ENCODE measurements at regions not wholly inside any gene's neighbourhood (a gene's known extent, or its start where the extent isn't known, plus 50 kb on each side); places are given as distances from the start of the nearest gene placed in this dataset.
"Not testable (repeated sequence)": the region's sequence is repeated elsewhere in the genome, so short reads cannot be mapped to it uniquely, and the experiment has no call there.

DNA sequence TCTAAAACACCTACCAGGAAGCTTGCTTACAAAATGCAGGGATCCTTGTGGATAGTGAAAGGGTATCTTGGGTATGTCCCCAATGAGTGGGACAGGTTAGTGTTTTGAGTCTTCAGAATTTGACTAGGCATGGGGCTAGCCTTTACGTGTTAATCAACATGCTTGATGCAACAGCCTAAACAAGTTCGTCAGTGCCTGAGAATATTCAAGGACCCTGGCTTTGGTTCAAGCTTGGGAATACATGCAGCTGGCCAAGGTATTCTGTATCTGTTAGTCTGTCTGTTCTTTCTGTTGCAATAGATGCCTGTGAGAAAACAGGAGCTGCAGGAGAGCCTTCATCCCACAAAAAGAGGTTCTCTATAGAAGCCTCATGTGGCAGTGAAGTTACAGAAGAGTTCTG, 149.5 kb downstream of the CCNG2 start:
- no peak for DNase-seq

DNA sequence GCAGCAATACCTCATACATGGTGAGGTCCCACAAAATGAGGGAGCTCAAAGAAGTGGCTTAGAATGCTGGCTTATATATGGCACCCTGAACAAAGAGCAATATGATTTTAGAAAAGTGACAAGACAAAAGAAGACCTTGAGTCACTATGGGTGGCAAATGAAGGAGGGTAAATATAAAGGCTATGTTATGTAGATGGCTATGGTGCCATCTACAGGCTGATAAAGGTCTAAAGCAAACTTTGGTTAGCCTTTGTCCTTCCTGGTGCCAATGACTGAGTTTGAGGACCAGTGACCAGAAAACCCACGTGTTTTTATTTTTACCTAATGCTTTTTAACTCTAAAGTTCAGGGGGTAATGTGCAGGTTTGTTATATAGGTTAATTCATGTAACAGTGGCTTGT, 151.8 kb downstream of the CCNG2 start:
- no peak for DNase-seq

DNA sequence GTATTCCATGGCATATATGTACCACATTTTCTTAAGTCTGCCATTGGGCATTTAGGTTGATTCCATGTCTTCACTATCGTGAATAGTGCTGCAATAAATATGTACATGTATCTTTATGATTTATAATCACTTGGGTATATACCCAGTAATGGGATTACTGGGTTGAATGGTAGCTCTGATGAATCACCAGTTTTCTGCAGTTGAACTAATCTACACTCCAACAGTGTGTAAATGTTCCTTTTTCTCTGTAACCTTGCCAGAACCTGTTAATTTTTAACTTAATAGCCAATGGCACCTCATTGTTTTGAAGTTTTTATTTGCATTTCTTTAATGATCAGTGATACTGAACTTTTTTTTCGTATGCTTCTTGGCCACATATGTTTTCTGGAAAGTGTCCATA, 152.5 kb downstream of the CCNG2 start:
- DNase-seq, result no peak

DNA sequence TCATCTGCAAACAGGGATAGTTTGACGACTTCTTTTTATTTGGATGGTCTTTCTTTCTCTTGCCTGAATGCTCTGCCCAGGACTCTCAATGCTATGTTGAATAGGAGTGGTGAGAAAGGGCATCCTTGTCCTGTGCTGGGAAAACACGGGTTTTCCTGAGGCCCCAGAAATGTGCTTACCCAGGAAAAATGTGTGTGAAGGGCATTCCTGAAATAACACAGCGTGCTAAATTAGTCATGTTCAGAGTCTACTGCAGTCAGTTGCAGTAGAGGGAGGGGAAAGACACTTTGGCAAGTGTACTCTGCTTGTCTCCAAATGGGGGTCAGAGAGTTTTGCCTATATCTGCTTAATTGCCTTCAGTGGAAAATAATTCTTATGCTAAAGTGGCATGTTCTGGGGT, 153.9 kb downstream of the CCNG2 start:
- DNase-seq, result no peak

DNA sequence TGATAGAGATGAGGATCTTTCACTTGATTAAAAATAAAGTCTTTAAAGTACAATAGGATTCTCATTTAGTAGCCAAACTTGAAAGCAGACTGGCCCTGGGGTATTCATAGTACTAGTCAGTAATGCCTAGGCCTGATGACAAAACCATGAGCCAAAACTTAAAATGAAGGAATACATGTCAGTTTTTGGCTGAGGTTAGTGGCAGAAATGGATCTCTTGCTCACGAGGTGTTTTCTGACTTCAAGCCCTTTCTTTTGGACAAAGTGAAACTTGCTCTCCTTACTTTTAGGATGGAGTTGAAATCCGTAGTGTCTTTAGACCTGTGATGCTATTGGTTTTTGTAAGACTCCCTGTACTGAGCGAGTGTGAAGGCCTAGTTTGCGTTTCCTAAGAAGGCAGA, 157.7 kb downstream of the CCNG2 start:
- DNase-seq, result no peak

DNA sequence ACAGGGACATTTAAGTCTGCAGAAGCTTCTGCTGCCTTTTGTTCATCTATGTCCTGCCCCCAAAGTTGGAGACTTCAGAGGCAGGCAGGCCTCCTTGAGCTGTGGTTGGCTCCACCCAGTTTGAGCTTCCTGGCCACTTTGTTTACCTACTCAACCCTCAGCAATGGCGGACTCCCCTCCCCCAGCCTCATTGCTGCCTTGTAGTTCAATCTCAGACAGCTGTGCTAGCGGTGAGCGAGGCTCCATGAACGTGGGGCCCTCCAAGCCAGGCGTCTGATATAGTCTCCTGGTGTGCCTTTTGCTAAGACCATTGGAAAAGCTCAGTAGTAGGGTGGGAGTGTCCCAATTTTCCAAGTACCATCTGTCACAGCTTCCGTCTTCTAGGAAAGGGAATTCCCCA, 170.1 kb downstream of the CCNG2 start:
- no peak for DNase-seq

DNA sequence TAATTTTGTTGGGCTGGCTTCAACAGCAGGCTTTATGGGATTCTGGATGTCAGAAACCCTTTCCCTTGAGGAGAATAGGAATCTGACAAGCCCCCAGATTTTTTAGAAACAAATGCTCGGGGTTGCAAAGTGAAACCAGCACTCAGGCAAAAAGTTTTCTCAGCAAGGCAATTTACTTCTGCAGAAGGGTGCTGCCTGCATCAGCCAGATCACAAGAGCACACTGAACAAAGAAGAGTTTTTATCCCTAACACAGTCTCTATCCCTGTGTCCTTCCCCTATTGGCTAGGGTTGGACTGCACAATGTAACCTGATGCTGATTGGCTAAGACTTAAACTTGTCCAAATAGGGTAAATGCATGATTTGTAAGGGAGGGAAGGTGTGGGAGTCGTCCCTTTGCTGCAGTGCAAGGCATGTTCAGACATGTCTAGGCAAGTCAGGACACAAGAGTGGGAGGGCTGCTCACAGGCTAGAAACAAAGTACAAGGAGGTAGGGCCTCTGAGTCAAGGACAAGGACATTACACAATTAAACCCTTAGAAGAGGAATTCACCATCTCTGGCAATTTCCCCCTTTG, 175.8 kb downstream of the CCNG2 start:
- no peak for DNase-seq

DNA sequence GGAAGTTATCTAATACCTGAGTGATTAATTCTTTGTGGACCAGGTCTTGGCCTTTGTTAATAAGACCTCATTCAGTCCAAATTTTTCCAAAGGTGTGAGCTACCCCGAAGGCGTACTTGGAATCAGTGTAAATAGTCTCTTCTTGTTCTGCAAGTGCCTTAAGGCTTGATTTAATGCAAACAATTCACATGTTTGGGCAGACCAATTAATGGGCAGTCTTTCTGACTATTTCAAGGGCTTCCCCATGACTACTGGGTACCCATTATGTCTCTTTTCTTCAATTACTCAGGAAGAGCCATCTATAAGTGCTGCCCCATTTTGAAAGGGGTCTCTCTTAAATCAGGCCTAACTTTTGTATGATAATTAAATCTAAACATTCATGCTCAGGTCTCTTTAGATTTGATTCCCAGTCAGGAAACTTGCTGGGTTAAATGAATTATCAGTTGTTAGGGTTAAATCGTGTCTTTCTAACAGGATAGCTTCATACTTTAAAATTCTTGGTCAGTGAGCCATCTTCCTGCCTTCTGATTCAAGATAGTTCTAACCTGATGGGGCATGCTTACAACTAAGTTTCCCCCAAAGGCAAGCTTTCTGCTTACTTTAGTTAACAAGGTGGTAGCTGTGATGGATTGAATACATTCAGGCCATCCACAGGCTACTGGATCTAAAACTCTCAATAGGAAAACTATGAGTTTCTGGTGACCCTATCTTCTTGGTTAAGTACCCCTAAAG, 179.6 kb downstream of the CCNG2 start:
- no peak for DNase-seq

DNA sequence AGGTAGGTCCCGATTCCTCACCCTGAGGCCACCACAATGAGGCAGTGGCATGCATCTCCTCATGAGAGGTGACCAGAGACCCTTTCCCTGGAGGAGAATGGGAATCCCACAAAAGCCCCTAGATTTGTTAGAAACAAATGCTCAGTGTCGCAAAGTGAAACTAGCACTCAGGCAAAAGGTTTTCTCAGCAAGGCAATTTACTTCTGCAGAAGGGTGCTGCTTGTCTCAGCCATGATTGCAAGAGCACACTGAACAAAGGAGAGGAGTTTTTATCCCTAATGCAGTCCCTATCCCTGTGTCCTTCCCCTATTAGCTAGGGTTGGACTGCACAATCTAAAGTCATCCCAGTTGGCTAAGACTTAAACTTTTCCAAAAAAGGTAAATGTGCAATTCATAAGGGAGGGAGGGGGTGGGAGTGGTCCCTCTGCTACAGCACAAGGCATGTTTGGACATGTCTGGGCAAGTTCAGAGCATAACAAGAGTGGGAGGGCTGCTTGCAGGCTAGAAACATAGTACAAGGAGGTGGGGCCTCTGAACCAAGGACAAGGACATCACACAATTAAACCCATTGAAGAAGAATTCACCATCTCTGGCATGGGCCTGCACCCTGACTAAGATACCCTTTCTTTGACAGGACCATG, 185.3 kb downstream of the CCNG2 start:
- DNase-seq, result no peak

DNA sequence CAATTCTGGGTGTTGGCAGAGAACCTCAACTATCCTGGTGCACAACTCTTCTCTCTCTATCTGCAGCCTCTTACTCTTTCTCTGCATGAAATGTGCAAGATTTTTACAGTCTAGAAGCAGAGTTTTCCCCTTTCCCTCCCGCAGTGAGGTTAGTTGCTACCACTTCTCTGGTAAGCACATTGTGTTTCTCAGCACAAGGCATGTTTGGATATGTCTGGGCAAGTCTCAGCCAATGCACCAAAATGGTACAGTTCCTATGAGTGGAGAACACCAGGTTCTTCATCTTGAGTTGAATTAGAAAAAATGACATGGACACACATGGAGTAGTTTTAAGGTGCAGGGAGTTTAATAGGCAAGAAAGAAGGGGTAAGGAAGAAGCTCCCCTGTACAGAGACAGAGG, 187.0 kb downstream of the CCNG2 start:
- no peak for DNase-seq

DNA sequence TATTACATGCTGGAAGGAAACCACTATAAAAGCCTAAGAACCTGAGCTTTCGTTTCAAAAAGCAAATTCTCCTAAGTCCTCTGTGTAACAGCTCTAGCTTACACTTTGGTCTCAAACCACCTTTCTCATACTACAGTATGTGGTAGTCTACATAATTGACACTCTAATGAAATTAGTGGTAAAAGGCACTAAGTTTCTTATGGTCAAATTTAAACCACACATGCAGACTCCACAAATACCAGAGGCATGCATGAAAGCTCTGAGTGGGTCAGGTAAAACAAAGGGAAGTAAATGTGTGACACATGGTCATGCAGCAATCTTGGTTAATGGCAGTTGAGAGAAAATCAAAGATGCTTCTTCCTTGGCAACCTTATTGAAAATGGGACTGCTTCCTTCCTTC, 187.8 kb downstream of the CCNG2 start:
- no peak for DNase-seq

DNA sequence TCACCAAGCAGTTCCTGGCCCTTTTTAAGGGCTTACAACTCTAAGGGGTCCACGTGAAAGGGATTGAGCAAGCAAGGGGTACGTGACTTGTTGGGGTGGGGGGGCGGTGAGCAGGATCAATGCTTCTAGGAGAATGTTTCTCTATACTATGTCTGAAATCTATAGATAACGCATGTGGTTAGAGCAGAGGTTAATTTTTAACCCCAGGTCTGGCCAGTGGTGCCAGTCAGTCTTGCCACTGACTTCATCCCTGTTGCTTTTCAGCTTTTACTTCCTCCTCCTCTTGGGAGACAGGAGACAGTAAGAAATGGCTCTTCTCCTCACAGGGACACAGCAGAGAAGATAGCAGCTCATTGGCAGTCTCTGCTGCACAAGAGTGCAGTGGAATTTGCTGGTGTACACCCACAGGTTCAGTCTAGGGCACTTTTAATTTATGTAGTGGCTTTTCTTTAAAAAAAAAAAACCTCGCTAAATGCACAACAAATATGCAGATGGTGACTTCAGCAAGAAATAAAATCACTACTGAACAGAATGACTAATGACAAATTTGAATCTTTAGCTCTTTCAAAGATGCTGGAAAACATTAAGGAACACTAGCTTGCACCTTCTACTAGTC, 190.5 kb downstream of the CCNG2 start:
- DNase-seq, result no peak

DNA sequence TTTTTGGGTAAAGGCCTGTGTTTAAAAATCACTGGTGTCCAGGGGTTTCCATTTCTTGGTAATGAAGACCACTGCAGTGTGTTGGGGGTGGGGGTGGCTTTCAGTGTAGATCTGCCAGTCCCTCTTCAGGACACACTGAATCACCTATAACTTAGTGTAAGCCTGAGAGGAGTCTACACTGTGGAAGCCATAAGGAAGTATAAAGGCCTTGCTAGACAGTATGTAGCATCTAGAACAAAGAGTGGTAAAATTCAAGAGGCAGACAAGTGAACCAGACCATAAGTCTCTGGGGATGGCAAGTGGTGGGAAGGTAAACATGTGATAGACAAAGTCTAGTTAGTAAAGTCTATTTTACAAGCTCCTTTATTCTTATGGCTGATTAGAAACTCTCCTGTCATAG, 191.8 kb downstream of the CCNG2 start:
- DNase-seq, result no peak

DNA sequence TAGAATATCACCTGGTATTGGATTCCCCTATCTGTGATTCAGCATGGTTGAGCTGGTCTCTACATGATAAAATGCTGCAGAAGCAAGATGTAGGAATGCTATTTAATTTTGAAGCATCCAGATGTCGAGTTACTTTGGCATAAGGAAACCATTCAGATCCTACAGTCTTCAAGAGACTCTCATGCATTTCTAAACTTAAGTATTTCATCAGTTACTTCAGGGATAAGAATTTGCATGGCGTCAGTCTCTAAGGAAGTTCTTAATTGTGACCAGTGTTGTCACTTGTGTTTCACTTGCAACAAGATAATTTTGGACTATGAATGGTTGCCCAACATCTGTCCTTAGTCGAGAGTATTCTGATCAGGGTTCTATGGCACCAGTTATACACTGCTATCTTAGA, 192.4 kb downstream of the CCNG2 start:
- no peak for DNase-seq

DNA sequence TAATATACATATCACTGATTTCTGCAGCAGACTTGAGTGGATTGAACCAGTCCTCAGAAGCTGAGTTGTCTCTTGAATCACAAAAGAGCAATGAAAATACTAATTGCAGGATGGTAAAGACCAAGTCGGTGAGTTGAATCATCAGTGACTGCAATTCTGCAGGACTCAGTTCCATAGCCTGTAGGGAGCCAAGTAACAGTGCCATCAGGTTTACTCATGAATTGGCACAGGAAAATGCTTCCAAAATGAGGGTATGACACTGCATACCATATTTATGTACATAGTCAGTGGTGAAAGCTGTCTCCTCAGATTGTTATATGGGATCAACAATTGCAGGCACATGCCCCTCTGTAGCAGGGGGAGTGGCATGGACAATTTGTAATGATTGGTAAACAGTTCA, 192.8 kb downstream of the CCNG2 start:
- no peak for DNase-seq

DNA sequence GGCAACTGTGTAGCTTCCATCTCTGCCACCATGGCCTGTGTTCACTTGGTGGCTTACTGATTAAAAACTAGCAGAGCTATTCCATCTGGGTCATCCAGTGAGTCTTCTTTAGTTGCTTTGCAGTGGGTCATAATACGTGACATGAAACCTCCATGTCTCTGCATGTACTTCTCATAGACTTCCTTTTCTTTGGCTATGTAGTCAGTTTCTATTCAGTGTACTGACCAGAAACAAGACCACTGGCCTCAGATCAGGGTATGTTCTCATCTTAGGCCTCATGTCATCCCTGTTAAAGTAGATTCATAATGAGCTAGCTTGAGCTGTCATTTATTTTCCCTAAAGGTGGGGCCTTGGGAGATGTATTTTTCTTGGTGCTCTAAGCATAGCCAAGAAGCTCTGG, 195.2 kb downstream of the CCNG2 start:
- no peak for DNase-seq

DNA sequence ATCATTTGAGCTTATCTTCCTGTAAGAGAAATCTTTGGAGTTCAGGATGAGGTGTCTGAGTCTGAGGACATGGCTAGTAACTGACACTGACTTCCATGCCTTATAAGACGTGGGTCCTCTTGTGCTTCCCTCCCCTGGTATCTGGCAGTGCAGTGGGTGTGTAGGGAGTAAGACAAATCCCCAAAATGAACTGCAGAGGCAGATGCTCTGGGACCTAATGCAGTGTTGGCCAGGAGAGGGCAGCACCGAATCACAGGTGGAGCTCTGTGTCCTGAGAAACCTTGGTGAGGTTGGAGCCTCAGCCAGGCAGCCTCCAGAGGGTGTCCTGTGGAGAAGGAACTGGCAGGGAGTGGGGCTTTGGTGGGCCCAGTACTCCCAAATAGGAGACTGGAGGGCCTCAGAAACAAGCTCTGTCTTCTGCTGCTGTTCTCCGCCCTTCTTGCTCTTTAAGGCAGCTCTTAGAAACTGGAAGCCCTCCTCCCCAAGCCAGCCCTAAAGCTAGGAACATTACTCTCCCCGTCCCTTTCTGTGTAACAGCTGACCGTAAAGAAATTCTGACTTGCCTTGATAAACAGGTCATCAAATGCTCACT, 196.8 kb downstream of the CCNG2 start:
- DNase-seq, result not testable (repeated sequence)

DNA sequence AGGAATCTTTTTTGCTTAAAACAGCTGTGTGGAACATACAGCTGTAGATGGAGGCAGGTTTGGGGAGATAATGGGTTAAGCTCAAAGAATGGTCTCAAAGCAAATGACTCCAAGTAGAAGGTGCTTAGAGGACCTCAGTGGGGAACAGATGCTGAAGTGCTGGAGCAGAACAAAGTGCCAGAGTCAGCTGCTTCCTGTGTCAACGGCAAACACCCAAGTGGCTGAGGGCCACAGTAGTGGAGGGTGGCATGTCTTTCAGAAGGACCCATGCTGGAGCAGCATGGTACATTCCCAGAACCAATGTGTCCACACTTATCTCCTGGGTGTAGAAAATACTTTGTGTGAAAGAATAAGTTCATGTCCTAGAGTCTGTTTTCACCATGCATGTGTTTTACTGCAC, 197.5 kb downstream of the CCNG2 start:
- DNase-seq, result no peak

DNA sequence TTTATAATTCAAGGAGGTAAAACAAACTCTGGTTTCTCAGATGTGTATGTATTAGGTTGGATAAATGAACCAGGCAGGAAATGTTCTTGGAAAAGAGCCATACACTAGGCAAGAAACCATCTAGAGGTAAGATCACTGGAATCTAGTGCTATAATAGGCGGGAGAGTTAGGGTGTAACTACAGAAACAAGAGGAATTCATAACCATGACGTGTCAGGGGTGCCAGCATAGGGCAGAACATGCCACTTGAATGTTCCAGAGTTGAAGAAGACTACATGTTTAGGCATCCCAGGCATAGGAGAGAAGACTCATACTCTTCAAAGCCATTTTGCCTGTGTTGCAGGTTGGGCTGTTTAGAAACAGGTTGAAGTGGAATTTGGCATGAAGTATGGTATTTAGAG, 198.7 kb downstream of the CCNG2 start:
- no peak for DNase-seq

DNA sequence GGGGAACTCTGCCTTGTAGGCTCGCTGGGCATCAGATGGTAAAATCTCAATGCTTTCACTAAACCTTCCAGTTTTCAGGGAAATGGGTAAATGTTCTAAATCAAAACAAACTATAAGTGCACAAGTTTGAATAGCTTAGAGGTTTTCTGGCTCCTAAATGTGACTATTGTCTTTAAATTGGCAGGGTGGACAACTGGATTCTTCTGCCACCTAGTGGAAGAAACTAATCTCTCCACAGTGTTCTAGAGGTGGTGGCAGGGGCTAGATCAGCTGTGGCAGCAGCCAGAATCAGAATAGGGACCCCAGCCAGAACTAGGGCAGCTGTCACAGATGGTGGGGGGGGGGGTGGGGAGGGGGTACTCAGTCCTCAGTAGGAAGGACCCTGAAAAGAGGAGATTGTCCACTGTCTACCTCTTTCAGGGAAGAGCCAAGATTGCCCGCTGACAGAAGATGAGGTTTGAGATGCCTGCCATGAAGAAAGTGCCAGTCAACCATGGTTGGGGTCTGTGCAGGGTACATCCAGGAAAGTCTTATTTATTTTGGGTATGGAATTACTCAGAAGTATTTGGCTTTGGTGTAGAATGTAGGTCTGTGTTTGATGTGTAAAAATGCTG, 201.4 kb downstream of the CCNG2 start:
- DNase-seq, result no peak

DNA sequence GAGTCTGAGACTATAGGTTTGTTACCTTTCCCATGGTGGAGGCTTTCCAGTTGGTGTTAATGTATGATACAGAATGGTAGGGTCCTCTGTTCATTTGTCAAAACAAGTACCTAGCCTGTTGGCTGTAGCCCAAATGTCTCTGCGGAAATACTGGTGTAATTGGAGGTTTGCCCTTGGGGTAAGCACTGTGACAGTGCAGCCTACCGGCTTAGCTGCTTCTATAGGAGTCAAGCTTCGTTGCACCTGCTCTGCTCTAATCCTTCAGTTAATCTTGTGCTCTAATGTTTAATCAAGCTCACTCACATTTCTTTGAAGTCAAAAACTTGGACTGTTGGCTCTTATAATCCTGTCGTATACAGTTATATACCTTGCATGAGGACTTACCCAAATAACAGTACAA, 203.4 kb downstream of the CCNG2 start:
- no peak for DNase-seq

DNA sequence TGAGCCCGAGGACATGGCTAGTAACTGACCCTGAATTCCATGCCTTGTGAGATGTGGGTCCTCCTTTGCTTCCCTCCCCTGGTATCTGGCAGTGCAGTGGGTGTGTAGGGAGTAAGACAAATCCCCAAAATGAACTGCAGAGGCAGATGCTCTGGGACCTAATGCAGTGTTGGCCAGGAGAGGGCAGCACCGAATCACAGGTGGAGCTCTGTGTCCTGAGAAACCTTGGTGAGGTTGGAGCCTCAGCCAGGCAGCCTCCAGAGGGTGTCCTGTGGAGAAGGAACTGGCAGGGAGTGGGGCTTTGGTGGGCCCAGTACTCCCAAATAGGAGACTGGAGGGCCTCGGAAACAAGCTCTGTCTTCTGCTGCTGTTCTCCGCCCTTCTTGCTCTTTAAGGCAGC, 209.9 kb downstream of the CCNG2 start:
- not testable (repeated sequence) for DNase-seq

DNA sequence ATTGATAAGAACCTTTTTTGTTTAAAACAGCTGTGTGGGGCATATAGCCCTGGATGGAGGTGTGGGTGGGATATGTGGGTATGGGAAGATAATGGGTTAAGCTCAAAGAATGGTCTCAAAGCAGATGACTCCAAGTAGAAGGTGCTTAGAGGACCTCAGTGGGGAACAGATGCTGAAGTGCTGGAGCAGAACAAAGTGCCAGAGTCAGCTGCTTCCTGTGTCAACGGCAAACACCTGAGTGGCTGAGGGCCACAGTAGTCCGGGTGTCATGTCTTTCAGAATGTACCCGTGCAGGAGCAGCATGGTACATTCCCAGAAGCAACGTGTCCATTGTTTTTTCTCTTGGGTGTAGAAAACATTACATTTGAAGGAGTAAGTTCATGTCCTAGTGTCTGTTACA, 210.6 kb downstream of the CCNG2 start:
- DNase-seq, result no peak

Measured in right forelimb (tissue), 1 donor.